MM.1S (cell line): ENCODE measurements at regions not wholly inside any gene's neighbourhood (a gene's known extent, or its start where the extent isn't known, plus 50 kb on each side); places are given as distances from the start of the nearest gene placed in this dataset.
A peak's percentile ranks its signal among the peaks of the same experiment; 100 is the strongest.

Experiments
- DNase-seq: peaks from one replicate; pipeline ENCODE4 v3.0.0-alpha.2; 2015
- H2AFZ ChIP-seq: fragments of 300-600 bp; sonication (generic); 2 replicates; pipeline ENCODE4 v1.6.0; 2016; ENCODE audit warnings: antibody characterized with exemption, low read length
- H3F3A ChIP-seq: fragments of 300-600 bp; sonication (generic); 2 replicates; pipeline ENCODE4 v1.6.1; 2016; ENCODE audit warnings: mild to moderate bottlenecking, antibody characterized with exemption, low read length, moderate library complexity, mixed read lengths; ENCODE audit not compliant: insufficient read depth
- H3K27ac ChIP-seq: fragments of 300-600 bp; sonication (generic); 2 replicates; pipeline ENCODE4 v1.5.1; 2016; ENCODE audit warnings: mild to moderate bottlenecking, low read length
- H3K27me3 ChIP-seq: fragments of 300-600 bp; sonication (generic); replicated peaks from 2 replicates; pipeline ENCODE4 v1.6.0; 2016; ENCODE audit warnings: low read length; ENCODE audit not compliant: insufficient read depth
- H3K36me3 ChIP-seq: fragments of 300-600 bp; sonication (generic); replicated peaks from 2 replicates; pipeline ENCODE4 v1.6.1; 2016; ENCODE audit warnings: mild to moderate bottlenecking, low read length, mixed read lengths; ENCODE audit not compliant: insufficient read depth
- H3K4me1 ChIP-seq: fragments of 300-600 bp; sonication (generic); 2 replicates; pipeline ENCODE4 v1.6.1; 2016; ENCODE audit warnings: low read length, mixed read lengths
- H3K4me2 ChIP-seq: fragments of 300-600 bp; sonication (generic); 2 replicates; pipeline ENCODE4 v1.6.0; 2016; ENCODE audit warnings: low read depth, low read length
- H3K4me3 ChIP-seq: fragments of 300-600 bp; sonication (generic); 2 replicates; pipeline ENCODE4 v1.5.1; 2016; ENCODE audit warnings: low read length, mixed read lengths
- H3K79me2 ChIP-seq: fragments of 300-600 bp; sonication (generic); 2 replicates; pipeline ENCODE4 v1.6.1; 2016; ENCODE audit warnings: mixed run types, low read length, mixed read lengths
- H3K9ac ChIP-seq: fragments of 300-600 bp; sonication (generic); 2 replicates; pipeline ENCODE4 v1.6.1; 2016; ENCODE audit warnings: low read length, mixed read lengths
- H3K9me2 ChIP-seq: fragments of 300-600 bp; sonication (generic); replicated peaks from 2 replicates; pipeline ENCODE4 v1.6.1; 2016; ENCODE audit warnings: mild to moderate bottlenecking, low read length, mixed read lengths; ENCODE audit not compliant: insufficient read depth
- H3K9me3 ChIP-seq: fragments of 300-600 bp; sonication (generic); replicated peaks from 2 replicates; pipeline ENCODE4 v1.6.1; 2016; ENCODE audit warnings: mild to moderate bottlenecking, low read length, mixed read lengths; ENCODE audit not compliant: insufficient read depth
- H4K20me1 ChIP-seq: fragments of 300-600 bp; sonication (generic); 2 replicates; pipeline ENCODE4 v1.6.1; 2016; ENCODE audit warnings: mild to moderate bottlenecking, low read length, moderate library complexity, mixed read lengths; ENCODE audit not compliant: insufficient read depth
- EZH2 ChIP-seq: fragments of 300-600 bp; sonication (generic); optimal IDR thresholded peaks from 2 replicates; pipeline ENCODE3; 2017; ENCODE audit warnings: low read depth, mild to moderate bottlenecking, antibody characterized with exemption, low read length, mixed read lengths
- EZH2phosphoT487 ChIP-seq: fragments of 300-600 bp; sonication (generic); IDR thresholded peaks from 2 replicates; pipeline ENCODE4 v1.6.1; 2018; ENCODE audit warnings: antibody characterized with exemption, low read length
- TF ChIP-seq, protein P1 (sequence below): fragments of 300-600 bp; sonication (generic); IDR thresholded peaks from 2 replicates; pipeline ENCODE4 v1.5.1; 2016; ENCODE audit warnings: antibody characterized with exemption, low read length, mixed read lengths

DNA sequence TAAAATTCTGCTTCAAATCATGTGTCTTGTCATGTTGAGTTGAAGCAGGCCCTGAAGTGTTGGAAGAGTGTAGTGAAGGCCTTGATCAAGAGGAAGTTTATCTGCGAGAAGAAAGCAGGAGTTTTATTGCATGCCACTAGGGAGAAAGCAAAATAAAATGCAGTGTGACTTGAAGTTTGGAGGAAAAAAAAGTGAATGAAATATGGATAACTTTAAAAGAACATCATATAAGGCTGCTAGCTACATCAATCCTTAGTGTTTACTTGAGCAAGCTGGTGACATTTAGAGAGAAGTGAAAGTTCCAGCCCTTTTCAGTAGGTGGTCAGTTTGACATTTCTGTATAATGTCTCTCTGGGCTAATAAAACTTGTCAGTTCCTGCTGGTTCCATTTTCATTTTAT lies 841.1 kb downstream of the TMTC2 start:
- H3K27me3 ChIP-seq, result no peaks in the 10 kb centered on the region
- no peak overlapping the region for H3K9ac ChIP-seq
- H3K9me3 ChIP-seq, result no peaks in the 10 kb centered on the region
- H3K4me1 ChIP-seq, result no peaks in the 10 kb centered on the region
- H3K4me3 ChIP-seq, result no peak overlapping the region
- no peaks in the 10 kb centered on the region for H3K9me2 ChIP-seq
- H4K20me1 ChIP-seq, result no peaks in the 10 kb centered on the region
- no peak overlapping the region for H3K4me2 ChIP-seq
- no peak for TF ChIP-seq EZH2
- H2AFZ ChIP-seq, result no peak overlapping the region
- no peaks in the 10 kb centered on the region for H3K36me3 ChIP-seq
- no peaks in the 10 kb centered on the region for H3F3A ChIP-seq
- H3K27ac ChIP-seq, result no peak overlapping the region
- H3K79me2 ChIP-seq, result no peaks in the 10 kb centered on the region
- no peak for DNase-seq

DNA sequence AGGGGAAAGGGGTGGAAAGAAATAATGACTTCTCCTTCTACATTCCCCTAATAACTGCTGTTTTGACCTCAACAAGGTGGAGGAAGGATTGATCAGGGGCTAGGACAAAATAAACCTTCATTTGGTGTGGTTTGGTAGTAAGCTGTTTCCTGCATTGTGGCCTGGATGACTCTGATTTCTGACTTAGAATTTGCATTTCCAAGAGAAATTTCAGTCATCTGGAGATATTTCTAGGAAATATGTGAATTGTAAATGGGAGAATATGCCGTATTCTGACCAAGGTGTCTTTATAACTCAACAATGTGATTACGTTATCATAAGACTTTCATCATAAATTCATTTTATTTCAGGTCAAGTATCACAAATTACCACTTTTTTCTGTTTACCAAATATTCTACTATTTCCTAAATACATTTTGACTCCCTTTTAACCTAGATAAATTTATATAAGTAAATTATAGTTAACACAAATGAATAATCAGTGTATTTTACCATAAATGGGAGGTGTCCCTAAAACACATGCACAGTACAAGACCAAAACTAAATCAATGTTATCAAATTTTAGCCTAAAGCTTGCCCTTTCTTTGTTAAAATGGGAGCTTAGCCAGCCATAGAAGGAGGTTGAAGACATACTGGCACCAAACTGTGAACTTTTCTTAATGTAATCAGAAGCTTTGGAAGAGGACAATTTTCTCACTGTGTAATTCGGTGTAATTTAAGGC lies 828.8 kb downstream of the TMTC2 start:
- DNase-seq, result no peak
- Histone ChIP-seq H3K4me3 (no peak overlapping the region), H3K4me1 (no peaks in the 10 kb centered on the region), H3K36me3 (no peaks in the 10 kb centered on the region), H2AFZ (no peak overlapping the region), H3K4me2 (no peak overlapping the region), H3K27me3 (no peaks in the 10 kb centered on the region), H3F3A (no peaks in the 10 kb centered on the region), H4K20me1 (no peaks in the 10 kb centered on the region), H3K9me2 (no peaks in the 10 kb centered on the region), H3K79me2 (no peaks in the 10 kb centered on the region), H3K9ac (no peak overlapping the region), H3K27ac (no peak overlapping the region), H3K9me3 (no peaks in the 10 kb centered on the region)
- TF ChIP-seq EZH2phosphoT487 (no peak), EZH2 (no peak)
- TF ChIP-seq, protein P1, sequence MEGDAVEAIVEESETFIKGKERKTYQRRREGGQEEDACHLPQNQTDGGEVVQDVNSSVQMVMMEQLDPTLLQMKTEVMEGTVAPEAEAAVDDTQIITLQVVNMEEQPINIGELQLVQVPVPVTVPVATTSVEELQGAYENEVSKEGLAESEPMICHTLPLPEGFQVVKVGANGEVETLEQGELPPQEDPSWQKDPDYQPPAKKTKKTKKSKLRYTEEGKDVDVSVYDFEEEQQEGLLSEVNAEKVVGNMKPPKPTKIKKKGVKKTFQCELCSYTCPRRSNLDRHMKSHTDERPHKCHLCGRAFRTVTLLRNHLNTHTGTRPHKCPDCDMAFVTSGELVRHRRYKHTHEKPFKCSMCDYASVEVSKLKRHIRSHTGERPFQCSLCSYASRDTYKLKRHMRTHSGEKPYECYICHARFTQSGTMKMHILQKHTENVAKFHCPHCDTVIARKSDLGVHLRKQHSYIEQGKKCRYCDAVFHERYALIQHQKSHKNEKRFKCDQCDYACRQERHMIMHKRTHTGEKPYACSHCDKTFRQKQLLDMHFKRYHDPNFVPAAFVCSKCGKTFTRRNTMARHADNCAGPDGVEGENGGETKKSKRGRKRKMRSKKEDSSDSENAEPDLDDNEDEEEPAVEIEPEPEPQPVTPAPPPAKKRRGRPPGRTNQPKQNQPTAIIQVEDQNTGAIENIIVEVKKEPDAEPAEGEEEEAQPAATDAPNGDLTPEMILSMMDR, result no peak

DNA sequence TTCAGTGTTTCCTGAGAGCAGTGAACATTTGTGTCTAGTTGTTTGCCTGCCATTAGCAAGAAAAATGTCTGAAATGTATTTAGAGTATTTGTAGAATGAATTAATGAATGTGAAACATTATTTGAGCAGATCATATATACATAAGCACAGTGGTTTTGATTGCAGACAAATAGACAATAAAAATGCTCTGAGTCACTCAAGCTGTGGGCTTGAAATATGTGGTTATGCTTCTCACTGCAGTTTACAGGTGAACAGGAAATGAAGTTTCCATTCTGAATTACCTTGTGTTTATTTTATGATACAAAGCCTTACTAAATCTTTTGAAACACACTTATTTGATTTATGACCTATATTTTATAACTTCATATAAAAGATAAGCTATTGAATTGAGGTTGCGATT lies 827.7 kb downstream of the TMTC2 start:
- no peaks in the 10 kb centered on the region for H3K27me3 ChIP-seq
- no peaks in the 10 kb centered on the region for H3K36me3 ChIP-seq
- TF ChIP-seq EZH2phosphoT487, result no peak
- TF ChIP-seq, protein P1, result no peak
- no peaks in the 10 kb centered on the region for H3K9me2 ChIP-seq
- no peak overlapping the region for H3K9ac ChIP-seq
- H3K79me2 ChIP-seq, result no peaks in the 10 kb centered on the region
- no peaks in the 10 kb centered on the region for H3F3A ChIP-seq
- no peaks in the 10 kb centered on the region for H3K4me1 ChIP-seq
- H2AFZ ChIP-seq, result no peak overlapping the region
- H4K20me1 ChIP-seq, result no peaks in the 10 kb centered on the region
- H3K4me3 ChIP-seq, result no peak overlapping the region
- peak; percentile 67 for DNase-seq
- no peak overlapping the region for H3K4me2 ChIP-seq
- H3K27ac ChIP-seq, result no peak overlapping the region
- no peaks in the 10 kb centered on the region for H3K9me3 ChIP-seq

DNA sequence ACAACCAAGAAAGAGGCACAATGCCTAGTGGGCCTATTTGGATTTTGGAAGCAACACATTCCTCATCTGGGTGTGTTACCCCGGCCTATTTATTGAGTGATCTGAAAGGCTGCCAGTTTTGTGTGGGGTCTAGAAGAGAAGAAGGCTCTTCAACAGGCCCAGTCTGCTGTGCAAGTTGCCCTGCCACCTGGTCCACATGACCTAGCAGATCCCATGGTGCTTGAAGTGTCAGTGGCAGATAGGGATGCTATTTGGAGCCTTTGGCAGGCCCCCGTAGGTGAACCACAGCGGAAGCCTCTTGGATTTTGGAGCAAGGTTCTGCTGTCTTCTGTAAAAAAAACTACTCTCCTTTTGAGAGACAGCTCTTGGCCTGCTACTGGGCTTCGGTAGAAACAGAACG lies 820.1 kb downstream of the TMTC2 start:
- no peak overlapping the region for H3K9ac ChIP-seq
- H3F3A ChIP-seq, result no peaks in the 10 kb centered on the region
- no peaks in the 10 kb centered on the region for H4K20me1 ChIP-seq
- TF ChIP-seq EZH2phosphoT487 (no peak), EZH2 (no peak)
- TF ChIP-seq, protein P1, result no peak
- H3K4me2 ChIP-seq, result no peak overlapping the region
- DNase-seq, result no peak
- no peaks in the 10 kb centered on the region for H3K27me3 ChIP-seq
- H2AFZ ChIP-seq, result no peak overlapping the region
- no peak overlapping the region for H3K27ac ChIP-seq
- no peaks in the 10 kb centered on the region for H3K79me2 ChIP-seq
- no peaks in the 10 kb centered on the region for H3K9me3 ChIP-seq
- H3K4me1 ChIP-seq, result no peaks in the 10 kb centered on the region
- H3K9me2 ChIP-seq, result no peaks in the 10 kb centered on the region
- H3K36me3 ChIP-seq, result no peaks in the 10 kb centered on the region
- H3K4me3 ChIP-seq, result no peak overlapping the region
